Activated T-helper 2 cell treated with anti-CD3 and anti-CD28 coated beads, Interferon-gamma antibody, Interleukin-2, Interleukin-4, amounts not matched to agents 10 μg/mL and 5 μg/mL and 100 μg/mL, durations not matched to agents 14 hours and 24 hours and 36 hours (primary cell): ENCODE measurements at regions not wholly inside any gene's neighbourhood (a gene's known extent, or its start where the extent isn't known, plus 50 kb on each side); places are given as distances from the start of the nearest gene placed in this dataset.

Experiments used
- DNase-seq: peaks from one replicate; pipeline ENCODE4 v3.0.0; 2021; ENCODE audit warnings: low spot score
- H3K27ac Mint-ChIP-seq: one replicate; pipeline ENCODE4 v1.8.0; 2021; ENCODE audit warnings: mixed read lengths
- H3K27me3 Mint-ChIP-seq: one replicate; pipeline ENCODE4 v1.8.0; 2021; ENCODE audit warnings: low read depth, mixed read lengths
- H3K36me3 Mint-ChIP-seq: one replicate; pipeline ENCODE4 v1.8.0; 2021; ENCODE audit warnings: low read depth, mixed read lengths
- H3K4me1 Mint-ChIP-seq: one replicate; pipeline ENCODE4 v1.8.0; 2021; ENCODE audit warnings: low read depth, mixed read lengths
- H3K4me3 Mint-ChIP-seq: one replicate; pipeline ENCODE4 v1.8.0; 2021; ENCODE audit warnings: low read depth, mild to moderate bottlenecking, moderate library complexity, mixed read lengths
- H3K9me3 Mint-ChIP-seq: one replicate; pipeline ENCODE4 v1.8.0; 2021; ENCODE audit warnings: mixed read lengths
- intact Hi-C: fragments of 100-400 bp; cut with micrococcal nuclease; formaldehyde crosslinking; loops from one replicate; pipeline ENCODE4 v1.15.1; 2023

GRCh38 chrX:118197730-118198129 lies 81.1 kb upstream of the KLHL13 start:
- DNase-seq, result no peak
- H3K4me1 Mint-ChIP-seq, result no peaks in the 10 kb centered on the region
- H3K4me3 Mint-ChIP-seq, result no peak overlapping the region
- no peak overlapping the region for H3K27ac Mint-ChIP-seq
- H3K36me3 Mint-ChIP-seq, result no peaks in the 10 kb centered on the region
- H3K9me3 Mint-ChIP-seq, result no peaks in the 10 kb centered on the region
- H3K27me3 Mint-ChIP-seq, result no peaks in the 10 kb centered on the region
- intact Hi-C loops, result no loop called here

DNA sequence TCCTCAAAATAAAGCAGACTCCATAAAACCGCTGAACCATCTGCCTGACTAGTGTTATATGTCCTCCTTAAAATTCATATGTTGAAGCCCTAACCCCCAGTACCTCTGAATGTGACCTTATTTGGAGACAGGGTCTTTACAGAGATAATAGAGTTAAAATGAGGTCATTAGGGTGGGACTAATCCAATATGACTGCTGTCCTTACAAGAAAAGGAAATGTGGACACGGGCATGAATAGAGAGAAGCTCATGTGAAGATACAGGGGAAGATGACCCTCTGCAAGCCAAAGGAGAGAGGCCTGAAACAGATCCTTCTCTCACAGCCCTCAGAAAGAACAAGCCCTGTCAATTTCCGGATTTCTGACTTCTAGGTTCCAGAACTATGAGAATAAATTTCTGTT lies 82.0 kb upstream of the KLHL13 start:
- no peaks in the 10 kb centered on the region for H3K36me3 Mint-ChIP-seq
- intact Hi-C loops, result no loop called here
- H3K27me3 Mint-ChIP-seq, result no peaks in the 10 kb centered on the region
- no peak overlapping the region for H3K4me3 Mint-ChIP-seq
- no peak for DNase-seq
- H3K4me1 Mint-ChIP-seq, result no peaks in the 10 kb centered on the region
- H3K9me3 Mint-ChIP-seq, result no peaks in the 10 kb centered on the region
- H3K27ac Mint-ChIP-seq, result no peak overlapping the region

DNA sequence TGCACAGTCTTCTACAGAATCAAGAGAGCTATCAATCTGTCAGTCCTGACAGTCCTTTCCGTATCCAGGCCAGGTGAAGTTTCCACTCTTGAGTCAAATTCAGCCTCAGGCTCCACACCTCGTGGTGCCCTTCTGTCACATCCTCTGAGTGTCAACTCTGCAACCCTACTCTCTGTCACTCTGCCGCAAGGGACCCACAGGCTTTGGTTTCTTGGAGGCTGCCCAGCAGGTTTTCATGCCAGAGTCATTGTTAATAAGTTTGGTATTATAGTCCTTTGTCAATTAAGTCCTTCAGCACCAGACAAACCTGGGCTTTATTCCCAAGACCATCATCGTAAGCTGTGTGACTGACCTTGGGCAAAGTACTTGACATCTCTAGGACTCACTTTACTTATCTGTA lies 83.4 kb upstream of the KLHL13 start:
- H3K4me1 Mint-ChIP-seq, result no peaks in the 10 kb centered on the region
- H3K4me3 Mint-ChIP-seq, result no peak overlapping the region
- H3K36me3 Mint-ChIP-seq, result no peaks in the 10 kb centered on the region
- H3K27me3 Mint-ChIP-seq, result no peaks in the 10 kb centered on the region
- no peak overlapping the region for H3K27ac Mint-ChIP-seq
- intact Hi-C loops, result no loop called here
- no peak for DNase-seq
- no peaks in the 10 kb centered on the region for H3K9me3 Mint-ChIP-seq

- DNase-seq, result no peak
- H3K27ac Mint-ChIP-seq, result no peak overlapping the region
- H3K4me3 Mint-ChIP-seq, result no peak overlapping the region
- intact Hi-C loops, result no loop called here
- H3K4me1 Mint-ChIP-seq, result no peaks in the 10 kb centered on the region
- H3K36me3 Mint-ChIP-seq, result no peaks in the 10 kb centered on the region
- H3K27me3 Mint-ChIP-seq, result no peaks in the 10 kb centered on the region
- H3K9me3 Mint-ChIP-seq, result no peaks in the 10 kb centered on the region
Observed at GRCh38 chrX:118205421-118206395, 89.1 kb upstream of the KLHL13 start.

- Mint-ChIP-seq H3K4me3 (no peak overlapping the region), H3K27me3 (no peaks in the 10 kb centered on the region), H3K4me1 (peaks cover 5% of the 10 kb centered on the region), H3K27ac (no peak overlapping the region), H3K9me3 (no peaks in the 10 kb centered on the region), H3K36me3 (no peaks in the 10 kb centered on the region)
- no peak for DNase-seq
- intact Hi-C loops, result no loop called here
Observed at GRCh38 chrX:118207831-118208453, 91.3 kb upstream of the KLHL13 start.

GRCh38 chrX:118208481-118208880 lies 91.9 kb upstream of the KLHL13 start:
- no peak overlapping the region for H3K4me3 Mint-ChIP-seq
- DNase-seq, result no peak
- H3K27ac Mint-ChIP-seq, result no peak overlapping the region
- H3K36me3 Mint-ChIP-seq, result no peaks in the 10 kb centered on the region
- no peaks in the 10 kb centered on the region for H3K27me3 Mint-ChIP-seq
- no peaks in the 10 kb centered on the region for H3K9me3 Mint-ChIP-seq
- intact Hi-C loops, result no loop called here
- peaks cover 7% of the 10 kb centered on the region for H3K4me1 Mint-ChIP-seq

DNA sequence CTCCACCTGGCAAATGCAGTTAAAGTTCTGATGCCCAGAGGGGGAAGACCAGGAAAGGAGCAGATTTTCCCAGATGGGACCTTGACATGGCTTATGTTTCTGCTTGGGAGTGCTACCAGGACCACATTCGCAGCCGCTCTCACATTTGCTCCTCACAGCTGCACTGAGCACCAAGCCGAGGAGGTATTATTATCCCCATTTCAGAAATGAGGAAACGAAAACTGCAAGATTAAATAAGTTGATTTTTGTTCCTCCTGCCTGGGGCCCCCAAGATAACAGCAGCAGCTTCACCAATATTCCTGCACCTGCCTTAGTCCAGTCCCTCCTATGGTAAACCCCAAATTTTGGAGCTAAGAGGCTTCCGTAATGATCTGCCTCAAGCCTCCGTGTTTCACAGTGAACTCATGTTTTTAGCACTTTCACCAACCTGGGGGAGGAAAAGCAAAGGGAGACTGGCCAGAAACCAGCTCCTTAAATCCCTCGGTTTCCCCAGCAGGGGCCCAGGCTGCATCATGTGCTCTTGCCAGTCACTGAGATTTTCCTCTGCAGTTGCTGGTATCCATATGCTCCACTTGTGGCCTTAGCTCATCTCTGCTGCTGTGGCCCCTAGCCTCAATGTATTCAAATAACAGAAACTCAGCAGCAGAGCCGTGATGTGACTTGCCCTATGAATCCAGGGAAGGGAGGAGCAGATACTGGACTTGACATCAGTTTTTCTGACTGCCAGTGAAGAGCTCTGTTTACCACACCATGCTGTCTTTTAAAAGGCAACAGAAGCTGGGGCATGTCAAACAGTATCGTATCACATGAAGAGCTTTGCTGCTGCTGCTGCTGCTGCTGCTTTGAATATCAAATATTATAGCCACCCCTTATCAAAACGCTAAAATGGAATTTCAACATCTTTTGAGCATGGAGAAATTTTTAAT lies 95.5 kb upstream of the KLHL13 start:
- no peak overlapping the region for H3K27ac Mint-ChIP-seq
- no peak for DNase-seq
- H3K27me3 Mint-ChIP-seq, result no peaks in the 10 kb centered on the region
- peaks cover 7% of the 10 kb centered on the region for H3K4me1 Mint-ChIP-seq
- H3K36me3 Mint-ChIP-seq, result no peaks in the 10 kb centered on the region
- H3K9me3 Mint-ChIP-seq, result no peaks in the 10 kb centered on the region
- intact Hi-C loops, result no loop called here
- no peak overlapping the region for H3K4me3 Mint-ChIP-seq

- Mint-ChIP-seq H3K9me3 (no peaks in the 10 kb centered on the region), H3K36me3 (no peaks in the 10 kb centered on the region), H3K4me3 (no peak overlapping the region), H3K27ac (no peak overlapping the region), H3K27me3 (no peaks in the 10 kb centered on the region), H3K4me1 (peaks cover 7% of the 10 kb centered on the region)
- intact Hi-C loops, result no loop called here
- no peak for DNase-seq
Observed at GRCh38 chrX:118212817-118213183, 96.2 kb upstream of the KLHL13 start.

DNA sequence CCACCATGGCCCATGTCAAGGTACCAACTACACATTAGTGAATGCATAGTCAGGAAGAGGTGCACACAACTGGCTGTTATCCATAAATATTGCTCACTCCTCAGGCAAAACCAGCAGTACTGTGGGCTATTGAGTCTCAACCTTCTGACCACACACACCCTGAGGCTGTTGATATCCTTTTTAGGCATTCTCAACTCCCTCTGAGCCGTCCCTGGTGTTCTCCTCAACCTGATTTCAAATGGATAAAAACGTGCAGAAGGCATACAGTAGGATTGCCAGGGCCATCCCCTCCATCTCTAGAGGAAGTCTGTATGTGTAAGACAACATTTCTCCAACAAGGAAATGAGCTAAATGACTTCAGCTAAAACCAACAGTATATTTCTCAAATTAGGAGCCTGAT lies 98.7 kb upstream of the KLHL13 start:
- Mint-ChIP-seq H3K27ac (no peak overlapping the region), H3K27me3 (no peaks in the 10 kb centered on the region), H3K9me3 (no peaks in the 10 kb centered on the region), H3K4me1 (peaks cover 7% of the 10 kb centered on the region), H3K36me3 (no peaks in the 10 kb centered on the region), H3K4me3 (no peak overlapping the region)
- no peak for DNase-seq
- intact Hi-C loops, result no loop called here

- Mint-ChIP-seq H3K4me3 (no peak overlapping the region), H3K36me3 (no peaks in the 10 kb centered on the region), H3K27ac (no peak overlapping the region), H3K27me3 (no peaks in the 10 kb centered on the region), H3K9me3 (no peaks in the 10 kb centered on the region), H3K4me1 (peaks cover 7% of the 10 kb centered on the region)
- intact Hi-C loops, result no loop called here
- DNase-seq, result no peak
Observed at GRCh38 chrX:118216087-118216486, 99.5 kb upstream of the KLHL13 start.

- intact Hi-C loops, result no loop called here
- no peak for DNase-seq
- Mint-ChIP-seq H3K27me3 (no peaks in the 10 kb centered on the region), H3K4me3 (no peak overlapping the region), H3K27ac (no peak overlapping the region), H3K36me3 (no peaks in the 10 kb centered on the region), H3K4me1 (peaks cover 7% of the 10 kb centered on the region), H3K9me3 (no peaks in the 10 kb centered on the region)
Observed at GRCh38 chrX:118216509-118216908, 99.9 kb upstream of the KLHL13 start.

GRCh38 chrX:118218079-118218478 lies 101.5 kb upstream of the KLHL13 start:
- H3K9me3 Mint-ChIP-seq, result no peaks in the 10 kb centered on the region
- no peak overlapping the region for H3K4me3 Mint-ChIP-seq
- no peak overlapping the region for H3K27ac Mint-ChIP-seq
- intact Hi-C loops, result no loop called here
- no peak for DNase-seq
- no peaks in the 10 kb centered on the region for H3K27me3 Mint-ChIP-seq
- H3K36me3 Mint-ChIP-seq, result no peaks in the 10 kb centered on the region
- peaks cover under 1% of the 10 kb centered on the region for H3K4me1 Mint-ChIP-seq
